ENCODE measurements at regions not wholly inside any gene's neighbourhood (a gene's known extent, or its start where the extent isn't known, plus 50 kb on each side); places are given as distances from the start of the nearest gene placed in this dataset.

- TF ChIP-seq CTCF (IDR thresholded peaks at IDR 0.05; ENCODE audit: low read depth, low read length) = no peak
- DNase-seq (ENCODE audit: extremely low read depth, low read depth) = no peak
Observed at GRCh38 chr5:7208938-7209337, 187.0 kb upstream of the ADCY2 start.

- no peak for TF ChIP-seq CTCF (IDR thresholded peaks at IDR 0.05; ENCODE audit: low read depth, low read length)
- no peak for DNase-seq (ENCODE audit: extremely low read depth, low read depth)
Observed at GRCh38 chr5:7209658-7210057, 186.3 kb upstream of the ADCY2 start.

- TF ChIP-seq CTCF (IDR thresholded peaks at IDR 0.05; ENCODE audit: low read depth, low read length) = no peak
- no peak for DNase-seq (ENCODE audit: extremely low read depth, low read depth)
Observed at GRCh38 chr5:7210549-7210948, 185.4 kb upstream of the ADCY2 start.

GRCh38 chr5:7213525-7213924 lies 182.4 kb upstream of the ADCY2 start:
- no peak for TF ChIP-seq CTCF (IDR thresholded peaks at IDR 0.05; ENCODE audit: low read depth, low read length)
- DNase-seq (ENCODE audit: extremely low read depth, low read depth) = no peak

- DNase-seq (ENCODE audit: extremely low read depth, low read depth) = no peak
- no peak for TF ChIP-seq CTCF (IDR thresholded peaks at IDR 0.05; ENCODE audit: low read depth, low read length)
Observed at GRCh38 chr5:7214906-7215416, 181.0 kb upstream of the ADCY2 start.

GRCh38 chr5:7218141-7218540 lies 177.8 kb upstream of the ADCY2 start:
- no peak for DNase-seq (ENCODE audit: extremely low read depth, low read depth)
- no peak for TF ChIP-seq CTCF (IDR thresholded peaks at IDR 0.05; ENCODE audit: low read depth, low read length)

GRCh38 chr5:7220156-7220555 lies 175.8 kb upstream of the ADCY2 start:
- TF ChIP-seq CTCF (IDR thresholded peaks at IDR 0.05; ENCODE audit: low read depth, low read length) = no peak
- DNase-seq (ENCODE audit: extremely low read depth, low read depth) = no peak
